ENCODE measurements at regions not wholly inside any gene's neighbourhood (a gene's known extent, or its start where the extent isn't known, plus 50 kb on each side); places are given as distances from the start of the nearest gene placed in this dataset.

- TF ChIP-seq EZH2 (IDR thresholded peaks at IDR 0.05; ENCODE audit: insufficient read depth, low read length) (no peak), CTCF (IDR thresholded peaks at IDR 0.05; ENCODE audit: insufficient read depth, low read depth, low read length) (no peak)
Measured at GRCh38 chr13:27857282-27857681, 62.5 kb upstream of the PDX1 start.

All from astrocyte (in vitro differentiated cells and primary cell).